A549 (cell line): ENCODE measurements at regions not wholly inside any gene's neighbourhood (a gene's known extent, or its start where the extent isn't known, plus 50 kb on each side); places are given as distances from the start of the nearest gene placed in this dataset.

Experiments
- CHD2 ChIP-seq: fragments of 150-350 bp; IDR thresholded peaks from 2 replicates; pipeline ENCODE4 v1.6.1; 2014; ENCODE audit warnings: low read length; ENCODE audit not compliant: partially characterized antibody
- EP300 ChIP-seq, 2 experiments: fragments of >200 bp; sonication (Bioruptor Twin); formaldehyde crosslinking; IDR thresholded peaks; 2 replicates in 1 of 2; 3 replicates in 1 of 2; pipeline ENCODE4 v1.6.1; 2016 to 2017
- FOSL2 ChIP-seq, 2 experiments: fragments of 450-650 bp in 1 of 2; fragments of >200 bp in 1 of 2; sonication (Bioruptor Twin) in 1 of 2; formaldehyde crosslinking; IDR thresholded peaks; 2 replicates each; pipeline versions ENCODE4 v1.5.0 to v1.6.1; 2016 to 2020; ENCODE audit warnings: mild to moderate bottlenecking in 1 of 2, moderate library complexity in 1 of 2
- HDAC2 ChIP-seq: fragments of 200-600 bp; sonication (generic); IDR thresholded peaks from 2 replicates; pipeline ENCODE4 v1.6.1; 2016
- MAFK ChIP-seq: fragments of 450-650 bp; IDR thresholded peaks from 2 replicates; pipeline ENCODE4 v1.6.1; 2014; ENCODE audit not compliant: partially characterized antibody
- NFE2L2 ChIP-seq: fragments of 150-350 bp; conservative IDR thresholded peaks from 2 replicates; pipeline ENCODE4 v1.6.1; 2014; ENCODE audit warnings: low read length
- PHF8 ChIP-seq: fragments of 200-600 bp; sonication (generic); IDR thresholded peaks from 2 replicates; pipeline ENCODE4 v1.6.1; 2016; ENCODE audit warnings: low read depth, mild to moderate bottlenecking, antibody characterized with exemption, moderate library complexity, borderline replicate concordance
- POLR2A ChIP-seq: IDR thresholded peaks from 2 replicates; pipeline ENCODE4 v1.6.1; 2012; ENCODE audit warnings: mild to moderate bottlenecking, low read length
- REST ChIP-seq: fragments of 200-600 bp; sonication (generic); IDR thresholded peaks from 2 replicates; pipeline ENCODE4 v1.6.1; 2016; ENCODE audit warnings: antibody characterized with exemption, mild to moderate bottlenecking, moderate library complexity
- SREBF2 ChIP-seq: fragments of 450-650 bp; IDR thresholded peaks from 2 replicates; pipeline ENCODE4 v1.6.1; 2014; ENCODE audit warnings: mild to moderate bottlenecking, moderate library complexity
- ZFP36 ChIP-seq: fragments of 450-650 bp; IDR thresholded peaks from 2 replicates; pipeline ENCODE4 v1.6.1; 2014; ENCODE audit warnings: borderline replicate concordance; ENCODE audit not compliant: partially characterized antibody
- TF ChIP-seq, protein P1 (sequence below): fragments of >200 bp; sonication (Bioruptor Twin); formaldehyde crosslinking; IDR thresholded peaks from 3 replicates; pipeline ENCODE4 v1.5.1; 2016

GRCh38 chr2:189312211-189312610 is 129.1 kb upstream of the WDR75 start:
- TF ChIP-seq, protein P1, sequence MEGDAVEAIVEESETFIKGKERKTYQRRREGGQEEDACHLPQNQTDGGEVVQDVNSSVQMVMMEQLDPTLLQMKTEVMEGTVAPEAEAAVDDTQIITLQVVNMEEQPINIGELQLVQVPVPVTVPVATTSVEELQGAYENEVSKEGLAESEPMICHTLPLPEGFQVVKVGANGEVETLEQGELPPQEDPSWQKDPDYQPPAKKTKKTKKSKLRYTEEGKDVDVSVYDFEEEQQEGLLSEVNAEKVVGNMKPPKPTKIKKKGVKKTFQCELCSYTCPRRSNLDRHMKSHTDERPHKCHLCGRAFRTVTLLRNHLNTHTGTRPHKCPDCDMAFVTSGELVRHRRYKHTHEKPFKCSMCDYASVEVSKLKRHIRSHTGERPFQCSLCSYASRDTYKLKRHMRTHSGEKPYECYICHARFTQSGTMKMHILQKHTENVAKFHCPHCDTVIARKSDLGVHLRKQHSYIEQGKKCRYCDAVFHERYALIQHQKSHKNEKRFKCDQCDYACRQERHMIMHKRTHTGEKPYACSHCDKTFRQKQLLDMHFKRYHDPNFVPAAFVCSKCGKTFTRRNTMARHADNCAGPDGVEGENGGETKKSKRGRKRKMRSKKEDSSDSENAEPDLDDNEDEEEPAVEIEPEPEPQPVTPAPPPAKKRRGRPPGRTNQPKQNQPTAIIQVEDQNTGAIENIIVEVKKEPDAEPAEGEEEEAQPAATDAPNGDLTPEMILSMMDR = no peak
- TF ChIP-seq POLR2A = no peak
- no peak for TF ChIP-seq PHF8
- TF ChIP-seq REST = no peak
- no peak for TF ChIP-seq EP300 (IDR thresholded peaks at IDR 0.05)
- no peak for TF ChIP-seq SREBF2
- TF ChIP-seq HDAC2 = no peak
- no peak for TF ChIP-seq ZFP36
- TF ChIP-seq MAFK = no peak
- no peak for TF ChIP-seq FOSL2 (IDR thresholded peaks at IDR 0.05)
- no peak for TF ChIP-seq FOSL2 (CRISPR knock-in tag; IDR thresholded peaks at IDR 0.05)
- no peak for TF ChIP-seq NFE2L2
- TF ChIP-seq CHD2 = no peak
